ENCODE measurements at regions not wholly inside any gene's neighbourhood (a gene's known extent, or its start where the extent isn't known, plus 50 kb on each side); places are given as distances from the start of the nearest gene placed in this dataset.

- Mint-ChIP-seq H3K4me3 (no peak overlapping the region), H3K36me3 (no peaks in the 10 kb centered on the region), H3K27ac (no peak overlapping the region), H3K4me1 (no peaks in the 10 kb centered on the region), H3K27me3 (ENCODE audit: low read depth in 2 of 2) (no peaks in the 10 kb centered on the region), H3K9me3 (no peaks in the 10 kb centered on the region)
- Histone ChIP-seq H3K9me3 (ENCODE audit: control insufficient read depth, insufficient read depth, low read length) (no peaks in the 10 kb centered on the region), H3K36me3 (ENCODE audit: control insufficient read depth, insufficient read depth, low read length) (no peaks in the 10 kb centered on the region), H3K4me1 (ENCODE audit: control insufficient read depth, insufficient read depth, low read length) (no peaks in the 10 kb centered on the region), H3K27me3 (ENCODE audit: control insufficient read depth, insufficient read depth, low read length) (no peaks in the 10 kb centered on the region), H3K27ac (ENCODE audit: low read length) (no peak overlapping the region), H3K4me3 (ENCODE audit: low read length) (no peak overlapping the region)
- no peak for ATAC-seq
- no peak for TF ChIP-seq CTCF (IDR thresholded peaks at IDR 0.05)
- intact Hi-C loops (cut with micrococcal nuclease), result no loop called here
- WGBS (ENCODE audit: insufficient coverage), result 92% methylated on average over 6 of the region's 6 CpGs
- DNase-seq, result no peak
These were observed 631.1 kb upstream of the CFAP20DC start for GRCh38 chr3:59680919-59681318.

- Histone ChIP-seq H3K9me3 (ENCODE audit: control insufficient read depth, insufficient read depth, low read length) (no peaks in the 10 kb centered on the region), H3K27me3 (ENCODE audit: control insufficient read depth, insufficient read depth, low read length) (no peaks in the 10 kb centered on the region), H3K4me3 (ENCODE audit: low read length) (no peak overlapping the region), H3K36me3 (ENCODE audit: control insufficient read depth, insufficient read depth, low read length) (no peaks in the 10 kb centered on the region), H3K27ac (ENCODE audit: low read length) (no peak overlapping the region), H3K4me1 (ENCODE audit: control insufficient read depth, insufficient read depth, low read length) (no peaks in the 10 kb centered on the region)
- Mint-ChIP-seq H3K36me3 (no peaks in the 10 kb centered on the region), H3K27ac (no peak overlapping the region), H3K9me3 (no peaks in the 10 kb centered on the region), H3K27me3 (ENCODE audit: low read depth in 2 of 2) (peaks cover 0 to 3% of the 10 kb centered on the region in 2 donors), H3K4me3 (no peak overlapping the region), H3K4me1 (no peaks in the 10 kb centered on the region)
- no peak for TF ChIP-seq CTCF (IDR thresholded peaks at IDR 0.05)
- intact Hi-C loops (cut with micrococcal nuclease), result no loop called here
- 91% methylated on average over 11 of the region's 11 CpGs for WGBS (ENCODE audit: insufficient coverage)
- ATAC-seq (no peak), DNase-seq (no peak)
These were observed 628.2 kb upstream of the CFAP20DC start for GRCh38 chr3:59677747-59678702.

- no peaks in the 10 kb centered on the region for H3K36me3 Mint-ChIP-seq
- no peak for TF ChIP-seq CTCF (IDR thresholded peaks at IDR 0.05)
- H3K4me3 ChIP-seq (ENCODE audit: low read length), result no peak overlapping the region
- H3K36me3 ChIP-seq (ENCODE audit: control insufficient read depth, insufficient read depth, low read length), result no peaks in the 10 kb centered on the region
- H3K4me1 Mint-ChIP-seq, result no peaks in the 10 kb centered on the region
- no peak overlapping the region for H3K27ac ChIP-seq (ENCODE audit: low read length)
- WGBS (ENCODE audit: insufficient coverage), result 95% methylated on average over 2 of the region's 2 CpGs
- ATAC-seq, result no peak
- H3K27ac Mint-ChIP-seq, result no peak overlapping the region
- no peaks in the 10 kb centered on the region for H3K9me3 ChIP-seq (ENCODE audit: control insufficient read depth, insufficient read depth, low read length)
- no peaks in the 10 kb centered on the region for H3K27me3 ChIP-seq (ENCODE audit: control insufficient read depth, insufficient read depth, low read length)
- H3K9me3 Mint-ChIP-seq, result no peaks in the 10 kb centered on the region
- H3K4me1 ChIP-seq (ENCODE audit: control insufficient read depth, insufficient read depth, low read length), result no peaks in the 10 kb centered on the region
- H3K4me3 Mint-ChIP-seq, result no peak overlapping the region
- H3K27me3 Mint-ChIP-seq (ENCODE audit: low read depth in 2 of 2), result peaks cover 0 to 3% of the 10 kb centered on the region in 2 donors
- intact Hi-C loops (cut with micrococcal nuclease), result no loop called here
- no peak for DNase-seq
These were observed 625.7 kb upstream of the CFAP20DC start for GRCh38 chr3:59675495-59675894.
